ENCODE measurements at regions not wholly inside any gene's neighbourhood (a gene's known extent, or its start where the extent isn't known, plus 50 kb on each side); places are given as distances from the start of the nearest gene placed in this dataset.
A peak's percentile ranks its signal among the peaks of the same experiment; 100 is the strongest.

GRCh38 chr4:111788099-111788498 lies 357.2 kb upstream of the FAM241A start:
- intact Hi-C loops (cut with DNase I, micrococcal nuclease): no loop called here
- ATAC-seq: no peak
- no peak for TF ChIP-seq CTCF (IDR thresholded peaks at IDR 0.05)

GRCh38 chr4:111789901-111790640 lies 355.2 kb upstream of the FAM241A start:
- intact Hi-C loops (cut with DNase I, micrococcal nuclease): no loop called here
- H3K9me3 ChIP-seq: no peaks in the 10 kb centered on the region
- no peaks in the 10 kb centered on the region for H3K36me3 ChIP-seq (ENCODE audit: low read depth)
- DNase-seq (no peak), ATAC-seq (no peak)
- H3K4me1 ChIP-seq (ENCODE audit: low read depth): no peaks in the 10 kb centered on the region
- no peak for TF ChIP-seq CTCF (IDR thresholded peaks at IDR 0.05)
- no peak overlapping the region for H3K4me3 ChIP-seq

More at GRCh38 chr4:111788099-111788498, 357.2 kb upstream of the FAM241A start:
- no peak for DNase-seq
- Histone ChIP-seq H3K4me3 (no peak overlapping the region), H3K36me3 (ENCODE audit: low read depth) (no peaks in the 10 kb centered on the region), H3K9me3 (no peaks in the 10 kb centered on the region), H3K4me1 (ENCODE audit: low read depth) (no peaks in the 10 kb centered on the region)

- DNase-seq (no peak), ATAC-seq (no peak)
- Histone ChIP-seq H3K36me3 (ENCODE audit: low read depth) (no peaks in the 10 kb centered on the region), H3K9me3 (no peaks in the 10 kb centered on the region), H3K4me1 (ENCODE audit: low read depth) (peaks cover 5% of the 10 kb centered on the region), H3K4me3 (no peak overlapping the region)
- no peak for TF ChIP-seq CTCF (IDR thresholded peaks at IDR 0.05)
- intact Hi-C loops (cut with DNase I, micrococcal nuclease): no loop called here
These were observed 352.6 kb upstream of the FAM241A start for GRCh38 chr4:111792632-111793031.

GRCh38 chr4:111793433-111794091 lies 351.7 kb upstream of the FAM241A start:
- Histone ChIP-seq H3K9me3 (no peaks in the 10 kb centered on the region), H3K4me1 (ENCODE audit: low read depth) (peaks cover 5% of the 10 kb centered on the region), H3K4me3 (no peak overlapping the region), H3K36me3 (ENCODE audit: low read depth) (no peaks in the 10 kb centered on the region)
- ATAC-seq (no peak), DNase-seq (no peak)
- TF ChIP-seq CTCF (IDR thresholded peaks at IDR 0.05): no peak
- intact Hi-C loops (cut with DNase I, micrococcal nuclease): no loop called here

GRCh38 chr4:111797455-111798163 lies 347.6 kb upstream of the FAM241A start:
- no peak for ATAC-seq
- no peak for TF ChIP-seq CTCF (IDR thresholded peaks at IDR 0.05)

More at GRCh38 chr4:111797455-111798163, 347.6 kb upstream of the FAM241A start:
- Histone ChIP-seq H3K4me1 (ENCODE audit: low read depth) (peaks cover 5% of the 10 kb centered on the region), H3K4me3 (no peak overlapping the region), H3K9me3 (no peaks in the 10 kb centered on the region), H3K36me3 (ENCODE audit: low read depth) (no peaks in the 10 kb centered on the region)
- peak in 1 of 3 donors; percentile 47 for DNase-seq
- intact Hi-C loops (cut with DNase I, micrococcal nuclease): no loop called here

All from mucosa of descending colon (tissue), 3 donors.